MV-4-11 (cell line): ENCODE measurements at regions not wholly inside any gene's neighbourhood (a gene's known extent, or its start where the extent isn't known, plus 50 kb on each side); places are given as distances from the start of the nearest gene placed in this dataset.
"Not testable (repeated sequence)": the region's sequence is repeated elsewhere in the genome, so short reads cannot be mapped to it uniquely, and the experiment has no call there.

Experiments used
- DNase-seq: peaks from one replicate; lab custom pipeline; 2025; lab: John Stamatoyannopoulos, UW

GRCh38 chr2:215889240-215889969 lies 123.9 kb downstream of the MREG start:
- not testable (repeated sequence) for DNase-seq

GRCh38 chr2:215888680-215889079 lies 124.7 kb downstream of the MREG start:
- no peak for DNase-seq

- DNase-seq, result no peak
Measured at GRCh38 chr2:215887303-215887702, 126.0 kb downstream of the MREG start.

- DNase-seq, result no peak
Measured at GRCh38 chr2:215886022-215886421, 127.3 kb downstream of the MREG start.

GRCh38 chr2:215885536-215885935 lies 127.8 kb downstream of the MREG start:
- no peak for DNase-seq

GRCh38 chr2:215884451-215885087 lies 128.8 kb downstream of the MREG start:
- no peak for DNase-seq

GRCh38 chr2:215883799-215884198 lies 129.6 kb downstream of the MREG start:
- no peak for DNase-seq

- DNase-seq, result no peak
Measured at GRCh38 chr2:215882689-215883088, 130.7 kb downstream of the MREG start.

GRCh38 chr2:215881582-215881981 lies 131.8 kb downstream of the MREG start:
- DNase-seq, result no peak

- DNase-seq, result no peak
Measured at GRCh38 chr2:215880970-215881369, 132.4 kb downstream of the MREG start.

- no peak for DNase-seq
Measured at GRCh38 chr2:215879977-215880940, 133.1 kb downstream of the MREG start.

- DNase-seq, result no peak
Measured at GRCh38 chr2:215879331-215879730, 134.0 kb downstream of the MREG start.

GRCh38 chr2:215878476-215879063 lies 134.8 kb downstream of the MREG start:
- no peak for DNase-seq

- DNase-seq, result no peak
Measured at GRCh38 chr2:215876937-215877238, 136.5 kb downstream of the MREG start.

GRCh38 chr2:215876139-215876936 lies 137.0 kb downstream of the MREG start:
- no peak for DNase-seq

- DNase-seq, result no peak
Measured at GRCh38 chr2:215874418-215874817, 138.9 kb downstream of the MREG start.

GRCh38 chr2:215870986-215871385 lies 142.4 kb downstream of the MREG start:
- DNase-seq, result no peak

GRCh38 chr2:215870088-215870490 lies 143.3 kb downstream of the MREG start:
- peak; percentile 49 for DNase-seq

- DNase-seq, result no peak
Measured at GRCh38 chr2:215868846-215869543, 144.4 kb downstream of the MREG start.

GRCh38 chr2:215866606-215867005 lies 146.7 kb downstream of the MREG start:
- no peak for DNase-seq

- DNase-seq, result no peak
Measured at GRCh38 chr2:215863687-215864086, 149.7 kb downstream of the MREG start.
